HepG2 (cell line): ENCODE measurements at regions not wholly inside any gene's neighbourhood (a gene's known extent, or its start where the extent isn't known, plus 50 kb on each side); places are given as distances from the start of the nearest gene placed in this dataset.

Experiments
- ATAC-seq: fragments of 200-7000 bp; cut with Tn5 transposase; 3 replicates; pipeline ENCODE4 v1.9.1; 2020; ENCODE audit warnings: mild to moderate bottlenecking, moderate library complexity
- BruUV-seq: library from RNA; stranded (reverse); fragments of 400-500 nt; replicated peaks from 2 replicates; lab custom pipeline; 2021; lab: Mats Ljungman, UMichigan
- CTCF ChIA-PET: fragments of 300-600 bp; formaldehyde crosslinking; extraction: SDS; loops from one replicate; lab custom pipeline; 2021; ENCODE audit warnings: low total read pairs, inconsistent platforms, low intra/inter-chr PET ratio; lab: Yijun Ruan, JAX
- POLR2A ChIA-PET: fragments of 350-600 bp; sonication (Branson Sonifier 250); formaldehyde crosslinking; loops from one replicate; lab custom pipeline; 2020; ENCODE audit warnings: antibody characterized with exemption, inconsistent platforms; lab: Yijun Ruan, JAX
- DNase-seq: peaks from one replicate; pipeline ENCODE4 v3.0.0-alpha.2; 2015; ENCODE audit warnings: low spot score
- FAIRE-seq: peaks from 3 replicates; lab custom pipeline; 2011; peaks lifted over from hg19 to GRCh38; lab: Jason Lieb, UNC
- H2AFZ ChIP-seq: one replicate; pipeline ENCODE4 v1.6.1; 2011; ENCODE audit warnings: low read length, inconsistent platforms
- H3K27ac ChIP-seq: fragments of 300-600 bp; 3 replicates; pipeline ENCODE4 v1.8.0; 2011; ENCODE audit warnings: mixed run types, mild to moderate bottlenecking, mixed read lengths, low read length, inconsistent platforms; ENCODE audit not compliant: insufficient read depth; ENCODE audit errors: extremely low read length
- H3K27me3 ChIP-seq, 2 experiments: fragments of 200-600 bp in 1 of 2; 2 replicates in 1 of 2; 3 replicates in 1 of 2; pipeline versions ENCODE4 v1.6.0 to v1.8.0; 2011; ENCODE audit warnings: low read length in 2 of 2, mild to moderate bottlenecking in 2 of 2, moderate library complexity in 2 of 2, inconsistent platforms in 1 of 2; ENCODE audit not compliant: insufficient read depth in 2 of 2, control insufficient read depth in 1 of 2
- H3K36me3 ChIP-seq, 2 experiments: fragments of 200-600 bp in 1 of 2; replicated peaks in 1 of 2; 2 replicates in 1 of 2; 3 replicates in 1 of 2; pipeline versions ENCODE4 v1.5.1 to v1.8.0; 2011; ENCODE audit warnings: low read length in 2 of 2, inconsistent platforms in 1 of 2; ENCODE audit not compliant: insufficient read depth in 2 of 2, control insufficient read depth in 1 of 2
- H3K4me1 ChIP-seq: 2 replicates; pipeline ENCODE4 v1.5.1; 2012; ENCODE audit warnings: low read length, inconsistent platforms; ENCODE audit not compliant: insufficient read depth
- H3K4me2 ChIP-seq: 2 replicates; pipeline ENCODE4 v1.6.0; 2011; ENCODE audit warnings: low read depth, low read length, inconsistent platforms
- H3K4me3 ChIP-seq, 3 experiments: fragments of 200-600 bp in 1 of 3; sonication (generic), shearing (Covaris generic) in 1 of 3; replicated peaks in 1 of 3; 2 replicates each; pipeline ENCODE4 v1.5.1; 2011 to 2016; ENCODE audit warnings: low read length in 3 of 3, inconsistent platforms in 2 of 3, low read depth in 2 of 3, mild to moderate bottlenecking in 2 of 3, control low read depth in 1 of 3, mixed read lengths in 1 of 3; ENCODE audit not compliant: insufficient read depth in 1 of 3
- H3K79me2 ChIP-seq: one replicate; pipeline ENCODE4 v1.6.1; 2011; ENCODE audit warnings: low read length, inconsistent platforms; ENCODE audit not compliant: insufficient read depth
- H3K9ac ChIP-seq: 2 replicates; pipeline ENCODE4 v1.6.0; 2011; ENCODE audit warnings: mild to moderate bottlenecking, low read depth, low read length, inconsistent platforms; ENCODE audit not compliant: insufficient read depth
- H3K9me3 ChIP-seq: 2 replicates; pipeline ENCODE4 v1.5.1; 2012; ENCODE audit warnings: mild to moderate bottlenecking, low read length
- H4K20me1 ChIP-seq: 2 replicates; pipeline ENCODE4 v1.6.0; 2011; ENCODE audit warnings: inconsistent platforms, mild to moderate bottlenecking, low read length, moderate library complexity; ENCODE audit not compliant: insufficient read depth
- BCLAF1 ChIP-seq: fragments of 450-650 bp; IDR thresholded peaks from 2 replicates; pipeline ENCODE4 v1.6.1; 2017; ENCODE audit warnings: mild to moderate bottlenecking
- CBFB ChIP-seq: sonication (generic); formaldehyde crosslinking; IDR thresholded peaks from 2 replicates; pipeline ENCODE4 v1.4.0; 2020; ENCODE audit warnings: missing genetic modification reagents
- CEBPB ChIP-seq: IDR thresholded peaks from 2 replicates; pipeline ENCODE4 v1.6.1; 2011; ENCODE audit warnings: low read depth, low read length, improper control_type of control experiment, borderline replicate concordance
- MAFF ChIP-seq: IDR thresholded peaks from 2 replicates; pipeline ENCODE4 v1.6.1; 2011; ENCODE audit warnings: low read depth, low read length, improper control_type of control experiment
- MAFK ChIP-seq, 2 experiments: IDR thresholded peaks in 1 of 2; conservative IDR thresholded peaks in 1 of 2; 2 replicates each; pipeline ENCODE4 v1.6.1; 2011; ENCODE audit warnings: improper control_type of control experiment in 2 of 2, low read length in 2 of 2
- MTF1 ChIP-seq: sonication (generic); formaldehyde crosslinking; IDR thresholded peaks from 2 replicates; pipeline ENCODE4 v1.5.0; 2020; ENCODE audit warnings: missing genetic modification reagents
- RBM39 ChIP-seq: fragments of 200-400 bp; formaldehyde crosslinking; IDR thresholded peaks from one replicate; pipeline ENCODE4 v1.6.1; 2018; ENCODE audit warnings: antibody characterized with exemption, mild to moderate bottlenecking, low read depth, low read length; ENCODE audit not compliant: poor library complexity, severe bottlenecking
- RCOR2 ChIP-seq: IDR thresholded peaks from 2 replicates; pipeline ENCODE4 v1.6.1; 2016; ENCODE audit warnings: missing biosample characterization, missing genetic modification reagents
- REL ChIP-seq: sonication (generic); formaldehyde crosslinking; conservative IDR thresholded peaks from 2 replicates; pipeline ENCODE4 v1.8.0; 2022; ENCODE audit warnings: mild to moderate bottlenecking, missing genetic modification reagents, moderate library complexity
- SP4 ChIP-seq: sonication (generic); formaldehyde crosslinking; IDR thresholded peaks from 2 replicates; pipeline ENCODE4 v1.8.1; 2023; ENCODE audit warnings: mild to moderate bottlenecking, missing genetic modification reagents
- ZFAT ChIP-seq: sonication (generic); formaldehyde crosslinking; conservative IDR thresholded peaks from 2 replicates; pipeline ENCODE4 v1.8.1; 2023; ENCODE audit warnings: missing genetic modification reagents, inconsistent platforms
- WGBS: methylation state at CpG from one replicate; pipeline ENCODE4 v1.1.6; 2017; ENCODE audit warnings: low lambda C conversion rate; 5-methylcytosine and 5-hydroxymethylcytosine counted together
- in situ Hi-C: cut with HindIII; loops from 2 replicates; pipeline ENCODE4 v1.10.0; 2017; ENCODE audit warnings: low pct_unique_long_range_greater_than_20kb; ENCODE audit not compliant: extremely low pct_ligation_motif_present
- intact Hi-C: fragments of 100-400 bp; cut with micrococcal nuclease; formaldehyde crosslinking; loops from one replicate; pipeline ENCODE4 v1.10.0; 2022; ENCODE audit not compliant: unreplicated experiment
- TF ChIP-seq, protein P1 (sequence below): sonication (generic); formaldehyde crosslinking; conservative IDR thresholded peaks from 2 replicates; pipeline ENCODE4 v1.4.0; 2020; ENCODE audit warnings: missing genetic modification reagents
- TF ChIP-seq, protein P2 (sequence below): sonication (generic); formaldehyde crosslinking; IDR thresholded peaks from 2 replicates; pipeline ENCODE4 v1.9.0; 2021; ENCODE audit warnings: missing genetic modification reagents, mild to moderate bottlenecking, borderline replicate concordance

DNA sequence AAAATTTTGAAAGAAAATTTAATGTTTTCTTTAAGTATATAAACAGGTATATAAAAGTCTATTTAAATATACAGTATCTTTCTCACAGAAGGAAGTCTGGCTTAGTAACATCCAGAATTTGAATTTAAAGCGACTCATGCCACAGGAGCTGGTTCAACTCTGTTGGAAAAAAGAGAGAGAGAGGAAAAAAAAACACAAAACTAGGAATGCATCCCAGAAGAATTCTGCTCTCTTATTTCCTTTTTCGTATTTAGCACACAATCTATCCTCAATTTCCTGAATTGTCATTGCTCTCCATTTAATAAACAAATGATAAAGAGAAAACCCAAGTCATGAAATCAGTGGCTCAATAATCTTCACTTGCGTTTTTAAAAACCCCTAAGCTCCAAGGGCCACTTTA, 107.5 kb upstream of the SCAF8 start (continued):
- TF ChIP-seq, protein P1, sequence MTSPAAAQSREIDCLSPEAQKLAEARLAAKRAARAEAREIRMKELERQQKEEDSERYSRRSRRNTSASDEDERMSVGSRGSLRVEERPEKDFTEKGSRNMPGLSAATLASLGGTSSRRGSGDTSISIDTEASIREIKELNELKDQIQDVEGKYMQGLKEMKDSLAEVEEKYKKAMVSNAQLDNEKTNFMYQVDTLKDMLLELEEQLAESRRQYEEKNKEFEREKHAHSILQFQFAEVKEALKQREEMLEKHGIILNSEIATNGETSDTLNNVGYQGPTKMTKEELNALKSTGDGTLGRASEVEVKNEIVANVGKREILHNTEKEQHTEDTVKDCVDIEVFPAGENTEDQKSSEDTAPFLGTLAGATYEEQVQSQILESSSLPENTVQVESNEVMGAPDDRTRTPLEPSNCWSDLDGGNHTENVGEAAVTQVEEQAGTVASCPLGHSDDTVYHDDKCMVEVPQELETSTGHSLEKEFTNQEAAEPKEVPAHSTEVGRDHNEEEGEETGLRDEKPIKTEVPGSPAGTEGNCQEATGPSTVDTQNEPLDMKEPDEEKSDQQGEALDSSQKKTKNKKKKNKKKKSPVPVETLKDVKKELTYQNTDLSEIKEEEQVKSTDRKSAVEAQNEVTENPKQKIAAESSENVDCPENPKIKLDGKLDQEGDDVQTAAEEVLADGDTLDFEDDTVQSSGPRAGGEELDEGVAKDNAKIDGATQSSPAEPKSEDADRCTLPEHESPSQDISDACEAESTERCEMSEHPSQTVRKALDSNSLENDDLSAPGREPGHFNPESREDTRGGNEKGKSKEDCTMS = no peak
- TF ChIP-seq BCLAF1 (no peak), RBM39 (no peak), RCOR2 (CRISPR knock-in tag) (no peak), ZFAT (CRISPR knock-in tag) (no peak), REL (CRISPR knock-in tag) (no peak), MTF1 (CRISPR knock-in tag) (no peak), CEBPB (no peak)

GRCh38 chr6:154629127-154629526, 104.1 kb upstream of the SCAF8 start:
- Histone ChIP-seq H3K27ac (no peak overlapping the region), H3K9ac (no peak overlapping the region), H4K20me1 (no peaks in the 10 kb centered on the region), H3K4me3 (no peak overlapping the region), H3K27me3 (no peaks in the 10 kb centered on the region), H2AFZ (no peak overlapping the region), H3K4me2 (no peak overlapping the region), H3K9me3 (no peaks in the 10 kb centered on the region), H3K36me3 (no peaks in the 10 kb centered on the region), H3K79me2 (no peaks in the 10 kb centered on the region), H3K4me1 (no peaks in the 10 kb centered on the region)
- 55% methylated on average over 1 of the region's 1 CpG for WGBS
- POLR2A ChIA-PET = no interaction called here
- TF ChIP-seq, protein P2, sequence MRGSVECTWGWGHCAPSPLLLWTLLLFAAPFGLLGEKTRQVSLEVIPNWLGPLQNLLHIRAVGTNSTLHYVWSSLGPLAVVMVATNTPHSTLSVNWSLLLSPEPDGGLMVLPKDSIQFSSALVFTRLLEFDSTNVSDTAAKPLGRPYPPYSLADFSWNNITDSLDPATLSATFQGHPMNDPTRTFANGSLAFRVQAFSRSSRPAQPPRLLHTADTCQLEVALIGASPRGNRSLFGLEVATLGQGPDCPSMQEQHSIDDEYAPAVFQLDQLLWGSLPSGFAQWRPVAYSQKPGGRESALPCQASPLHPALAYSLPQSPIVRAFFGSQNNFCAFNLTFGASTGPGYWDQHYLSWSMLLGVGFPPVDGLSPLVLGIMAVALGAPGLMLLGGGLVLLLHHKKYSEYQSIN = no peak
- TF ChIP-seq CBFB (CRISPR knock-in tag) = no peak
- TF ChIP-seq SP4 (CRISPR knock-in tag) = no peak
- peak; percentile 66 for TF ChIP-seq MAFF
- TF ChIP-seq MAFK (conservative IDR thresholded peaks at IDR 0.05 in 1 of 2, IDR thresholded peaks at IDR 0.05 in 1 of 2; ENCODE audit: low read length in 2 of 2) = peak; percentile 56 to 74; a peak in 3 of 4 replicates
- intact Hi-C loops (no loop called here), in situ Hi-C loops (no loop called here)
- ATAC-seq (no peak), FAIRE-seq (peak; percentile 12), DNase-seq (no peak)
- BruUV-seq = no TSS peak
- CTCF ChIA-PET = no interaction called here
